Epithelial cell of esophagus (primary cell): ENCODE measurements at regions not wholly inside any gene's neighbourhood (a gene's known extent, or its start where the extent isn't known, plus 50 kb on each side); places are given as distances from the start of the nearest gene placed in this dataset.

Experiments used
- DNase-seq: peaks from one replicate; pipeline ENCODE4 v3.0.0; 2010; ENCODE audit warnings: low read depth
- H3K4me3 ChIP-seq: 2 replicates; pipeline ENCODE4 v1.5.1; 2011; ENCODE audit warnings: mild to moderate bottlenecking, low read length, control low read depth
- CTCF ChIP-seq: IDR thresholded peaks from 2 replicates; pipeline ENCODE4 v1.5.1; 2011; ENCODE audit warnings: low read depth, mild to moderate bottlenecking, low read length, control low read depth, inconsistent platforms; ENCODE audit not compliant: insufficient read depth; ENCODE audit errors: missing control alignments

- no peak overlapping the region for H3K4me3 ChIP-seq
- no peak for DNase-seq
- TF ChIP-seq CTCF = no peak
Observed at GRCh38 chr20:24305371-24305770, 164.1 kb upstream of the SYNDIG1 start.

GRCh38 chr20:24304291-24304690 lies 165.1 kb upstream of the SYNDIG1 start:
- TF ChIP-seq CTCF = no peak
- no peak overlapping the region for H3K4me3 ChIP-seq
- DNase-seq = no peak

GRCh38 chr20:24303393-24304170 lies 165.8 kb upstream of the SYNDIG1 start:
- H3K4me3 ChIP-seq = no peak overlapping the region
- peak; percentile 48 for DNase-seq
- no peak for TF ChIP-seq CTCF

- TF ChIP-seq CTCF = no peak
- DNase-seq = no peak
- H3K4me3 ChIP-seq = no peak overlapping the region
Observed at GRCh38 chr20:24297993-24298392, 171.4 kb upstream of the SYNDIG1 start.

- TF ChIP-seq CTCF = no peak
- no peak for DNase-seq
- H3K4me3 ChIP-seq = no peak overlapping the region
Observed at GRCh38 chr20:24296477-24297261, 172.8 kb upstream of the SYNDIG1 start.

GRCh38 chr20:24291014-24291413 lies 178.4 kb upstream of the SYNDIG1 start:
- H3K4me3 ChIP-seq = no peak overlapping the region
- no peak for TF ChIP-seq CTCF
- DNase-seq = no peak
